Body of pancreas (tissue), 4 donors: ENCODE measurements at regions not wholly inside any gene's neighbourhood (a gene's known extent, or its start where the extent isn't known, plus 50 kb on each side); places are given as distances from the start of the nearest gene placed in this dataset.

Source experiments
- CTCF ChIP-seq, 7 experiments: fragments of 450-650 bp in 4 of 7; fragments of 200-600 bp in 3 of 7; sonication (generic) in 3 of 7; IDR thresholded peaks; one replicate each; pipeline ENCODE4 v1.5.1; 2016 to 2019; ENCODE audit warnings: antibody characterized with exemption in 7 of 7
- POLR2A ChIP-seq, 3 donors: fragments of 450-650 bp; IDR thresholded peaks; one replicate each; pipeline ENCODE4 v1.6.1; 2016; ENCODE audit warnings: antibody characterized with exemption in 3 of 3, mild to moderate bottlenecking in 2 of 3

GRCh38 chr6:163866192-163866591 lies 451.7 kb downstream of the QKI start:
- TF ChIP-seq CTCF (IDR thresholded peaks at IDR 0.05), result no peak
- no peak for TF ChIP-seq POLR2A (IDR thresholded peaks at IDR 0.05)
